Neural crest cell (in vitro differentiated cells): ENCODE measurements at regions not wholly inside any gene's neighbourhood (a gene's known extent, or its start where the extent isn't known, plus 50 kb on each side); places are given as distances from the start of the nearest gene placed in this dataset.

Source experiments
- DNase-seq: peaks from one replicate; pipeline ENCODE4 v3.0.0; 2021; ENCODE audit warnings: low read depth, mixed read lengths, low spot score
- H3K27ac Mint-ChIP-seq: one replicate; pipeline ENCODE4 v1.8.0; 2021; ENCODE audit warnings: mild to moderate bottlenecking, mixed read lengths; ENCODE audit not compliant: unreplicated experiment
- H3K27me3 Mint-ChIP-seq: 2 replicates; pipeline ENCODE4 v1.8.0; 2021; ENCODE audit warnings: low read depth, mild to moderate bottlenecking, mixed read lengths
- H3K36me3 Mint-ChIP-seq: 2 replicates; pipeline ENCODE4 v1.8.0; 2021; ENCODE audit warnings: low read depth, mild to moderate bottlenecking, mixed read lengths
- H3K4me1 Mint-ChIP-seq: 2 replicates; pipeline ENCODE4 v1.8.0; 2021; ENCODE audit warnings: mixed read lengths
- H3K4me3 Mint-ChIP-seq: one replicate; pipeline ENCODE4 v1.8.0; 2021; ENCODE audit warnings: mild to moderate bottlenecking, mixed read lengths
- H3K9me3 Mint-ChIP-seq: 2 replicates; pipeline ENCODE4 v1.8.0; 2021; ENCODE audit warnings: mixed read lengths
- TF ChIP-seq, protein P1 (sequence below): fragments of 200-600 bp; sonication (generic); conservative IDR thresholded peaks from 2 replicates; pipeline ENCODE4 v1.5.0; 2021; ENCODE audit warnings: antibody characterized with exemption, mild to moderate bottlenecking

DNA sequence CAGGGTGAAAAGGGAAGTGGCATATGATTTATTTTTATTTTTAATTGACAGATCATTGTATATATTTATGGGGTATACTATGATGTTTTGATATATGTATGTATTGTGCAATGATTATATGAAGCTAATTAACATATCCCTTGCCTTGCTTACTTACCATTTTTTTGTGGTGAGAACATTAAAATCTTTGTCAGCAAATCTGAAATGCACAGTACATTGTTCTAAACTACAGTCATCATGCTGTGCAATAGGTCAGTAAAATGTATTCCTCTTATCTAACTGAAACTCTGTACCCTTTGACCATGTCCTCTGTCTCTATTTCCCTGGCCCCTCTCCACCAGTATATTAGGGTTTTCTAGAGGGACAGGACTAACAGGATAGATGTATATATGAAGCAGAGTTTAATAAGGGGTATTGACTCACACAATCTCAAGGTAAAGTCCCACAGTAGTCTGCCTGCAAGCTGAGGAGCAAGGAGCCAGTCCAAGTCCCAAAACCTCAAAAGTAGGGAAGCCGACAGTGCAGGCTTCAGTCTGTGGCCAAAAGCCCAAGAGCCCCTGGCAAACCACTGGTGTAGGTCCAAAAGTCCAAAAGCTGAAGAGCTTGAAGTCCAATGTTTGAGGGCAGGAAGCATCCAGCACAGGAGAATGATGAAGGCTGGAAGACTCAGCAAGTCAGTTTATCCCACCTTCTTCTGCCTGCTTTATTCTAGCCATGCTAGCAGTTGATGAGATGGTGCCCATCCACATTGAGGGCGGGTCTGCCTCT lies 122.2 kb upstream of the FBXL7 start:
- no peak for DNase-seq
- Mint-ChIP-seq H3K27ac (no peak overlapping the region), H3K9me3 (peaks cover 2% of the 10 kb centered on the region), H3K27me3 (peaks cover 10% of the 10 kb centered on the region), H3K4me1 (no peaks in the 10 kb centered on the region), H3K4me3 (no peak overlapping the region), H3K36me3 (no peaks in the 10 kb centered on the region)
- TF ChIP-seq, protein P1, sequence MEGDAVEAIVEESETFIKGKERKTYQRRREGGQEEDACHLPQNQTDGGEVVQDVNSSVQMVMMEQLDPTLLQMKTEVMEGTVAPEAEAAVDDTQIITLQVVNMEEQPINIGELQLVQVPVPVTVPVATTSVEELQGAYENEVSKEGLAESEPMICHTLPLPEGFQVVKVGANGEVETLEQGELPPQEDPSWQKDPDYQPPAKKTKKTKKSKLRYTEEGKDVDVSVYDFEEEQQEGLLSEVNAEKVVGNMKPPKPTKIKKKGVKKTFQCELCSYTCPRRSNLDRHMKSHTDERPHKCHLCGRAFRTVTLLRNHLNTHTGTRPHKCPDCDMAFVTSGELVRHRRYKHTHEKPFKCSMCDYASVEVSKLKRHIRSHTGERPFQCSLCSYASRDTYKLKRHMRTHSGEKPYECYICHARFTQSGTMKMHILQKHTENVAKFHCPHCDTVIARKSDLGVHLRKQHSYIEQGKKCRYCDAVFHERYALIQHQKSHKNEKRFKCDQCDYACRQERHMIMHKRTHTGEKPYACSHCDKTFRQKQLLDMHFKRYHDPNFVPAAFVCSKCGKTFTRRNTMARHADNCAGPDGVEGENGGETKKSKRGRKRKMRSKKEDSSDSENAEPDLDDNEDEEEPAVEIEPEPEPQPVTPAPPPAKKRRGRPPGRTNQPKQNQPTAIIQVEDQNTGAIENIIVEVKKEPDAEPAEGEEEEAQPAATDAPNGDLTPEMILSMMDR, result no peak

DNA sequence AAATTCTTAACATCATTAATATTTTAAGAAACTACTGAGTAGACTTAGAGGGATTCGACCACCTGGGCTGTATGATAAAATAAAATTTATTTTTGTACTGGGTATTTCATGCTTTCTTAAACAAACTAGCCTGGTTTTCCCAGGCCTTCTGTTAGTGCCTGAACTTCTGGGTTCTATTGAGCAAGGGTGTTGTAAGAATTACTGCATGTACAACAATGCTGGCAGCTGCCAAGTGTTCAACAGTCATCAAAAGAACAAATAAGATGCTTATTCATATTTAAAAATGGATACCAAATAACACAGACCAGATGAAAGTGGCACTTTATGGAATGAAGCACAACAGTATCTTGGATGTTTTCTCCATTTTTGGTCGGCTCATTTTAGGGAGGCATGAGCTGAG lies 123.2 kb upstream of the FBXL7 start:
- TF ChIP-seq, protein P1, result no peak
- Mint-ChIP-seq H3K27ac (no peak overlapping the region), H3K4me3 (no peak overlapping the region)

DNA sequence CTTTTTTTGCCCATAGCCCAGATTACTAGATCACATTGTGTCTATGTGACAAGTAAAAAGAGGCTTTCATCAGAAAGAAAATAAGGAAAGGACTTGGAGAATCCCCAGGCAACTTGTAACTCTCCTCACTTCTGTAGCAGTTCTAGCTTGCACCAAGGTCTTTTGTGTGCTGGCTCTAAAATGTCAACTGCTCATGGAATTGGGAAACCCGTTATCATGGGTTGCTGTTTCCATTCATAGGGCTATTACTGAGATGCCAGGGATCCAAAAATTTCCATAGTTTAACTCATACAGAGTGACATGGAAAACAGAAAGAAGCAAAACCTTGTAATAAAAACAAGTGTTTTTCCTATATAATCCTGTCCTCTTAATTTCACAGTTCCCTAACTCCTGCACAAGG lies 123.9 kb upstream of the FBXL7 start:
- Mint-ChIP-seq H3K4me1 (peaks cover 4% of the 10 kb centered on the region), H3K9me3 (peaks cover 2% of the 10 kb centered on the region), H3K27me3 (peaks cover 8% of the 10 kb centered on the region), H3K4me3 (no peak overlapping the region), H3K36me3 (no peaks in the 10 kb centered on the region), H3K27ac (no peak overlapping the region)
- DNase-seq, result no peak
- TF ChIP-seq, protein P1, result no peak

More for the DNA sequence above, 123.2 kb upstream of the FBXL7 start:
- DNase-seq, result no peak
- no peaks in the 10 kb centered on the region for H3K36me3 Mint-ChIP-seq
- H3K4me1 Mint-ChIP-seq, result no peaks in the 10 kb centered on the region
- H3K27me3 Mint-ChIP-seq, result peaks cover 10% of the 10 kb centered on the region
- peaks cover 2% of the 10 kb centered on the region for H3K9me3 Mint-ChIP-seq

DNA sequence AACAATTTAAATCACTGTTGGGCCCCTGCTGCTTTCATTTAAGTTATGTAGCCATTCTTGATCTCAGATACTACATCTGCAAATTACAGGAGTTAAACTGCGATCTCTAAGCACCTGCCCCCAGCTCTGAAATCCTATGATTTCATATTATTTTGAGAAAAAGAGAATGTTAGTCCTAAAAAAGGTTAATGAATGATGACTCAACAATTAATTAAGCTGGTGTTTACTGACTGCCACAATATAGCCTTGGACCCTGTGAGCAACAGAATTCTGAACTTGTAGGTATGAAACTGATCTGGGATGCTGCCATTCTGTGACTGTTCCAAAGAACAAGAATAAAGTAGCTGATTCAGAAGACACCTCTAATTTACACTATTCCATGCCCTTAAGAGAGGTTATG lies 124.4 kb upstream of the FBXL7 start:
- no peaks in the 10 kb centered on the region for H3K36me3 Mint-ChIP-seq

DNA sequence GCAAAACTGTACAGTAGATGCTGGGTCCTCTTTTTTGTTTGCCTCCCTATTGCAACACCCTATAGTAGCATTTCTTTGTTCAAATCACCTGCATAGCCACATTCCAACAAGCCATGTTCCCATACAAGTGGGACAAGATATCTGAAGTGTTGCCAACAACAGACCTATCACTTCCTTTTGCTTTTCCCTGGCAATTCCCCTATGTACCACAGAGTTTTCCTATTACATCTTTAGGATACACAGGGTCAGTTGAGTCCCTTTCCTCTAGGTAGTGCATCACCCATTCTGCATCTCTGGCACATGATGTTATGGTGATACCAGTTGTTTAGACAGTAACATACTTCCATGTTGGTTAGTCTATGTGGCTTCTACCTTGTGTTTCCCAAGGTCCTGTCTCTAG lies 125.1 kb upstream of the FBXL7 start:
- peaks cover 6% of the 10 kb centered on the region for H3K27me3 Mint-ChIP-seq
- DNase-seq, result no peak
- H3K9me3 Mint-ChIP-seq, result peaks cover 2% of the 10 kb centered on the region
- H3K36me3 Mint-ChIP-seq, result no peaks in the 10 kb centered on the region
- H3K4me3 Mint-ChIP-seq, result no peak overlapping the region
- TF ChIP-seq, protein P1, result no peak
- H3K4me1 Mint-ChIP-seq, result peaks cover 4% of the 10 kb centered on the region
- H3K27ac Mint-ChIP-seq, result no peak overlapping the region

More for the DNA sequence above, 124.4 kb upstream of the FBXL7 start:
- TF ChIP-seq, protein P1, result no peak
- Mint-ChIP-seq H3K4me3 (no peak overlapping the region), H3K27me3 (peaks cover 8% of the 10 kb centered on the region), H3K4me1 (peaks cover 4% of the 10 kb centered on the region), H3K27ac (no peak overlapping the region), H3K9me3 (peaks cover 2% of the 10 kb centered on the region)
- DNase-seq, result no peak
